Chondrocyte (in vitro differentiated cells): ENCODE measurements at regions not wholly inside any gene's neighbourhood (a gene's known extent, or its start where the extent isn't known, plus 50 kb on each side); places are given as distances from the start of the nearest gene placed in this dataset.

Experiments
- DNase-seq: peaks from one replicate; pipeline ENCODE4 v3.0.0; 2021; ENCODE audit warnings: mixed read lengths, low spot score
- H3K27ac Mint-ChIP-seq: one replicate; pipeline ENCODE4 v1.8.0; 2021; ENCODE audit warnings: mild to moderate bottlenecking, moderate library complexity, mixed read lengths; ENCODE audit not compliant: unreplicated experiment
- H3K27me3 Mint-ChIP-seq: 2 replicates; pipeline ENCODE4 v1.8.0; 2021; ENCODE audit warnings: low read depth, mixed read lengths
- H3K36me3 Mint-ChIP-seq: 2 replicates; pipeline ENCODE4 v1.8.0; 2021; ENCODE audit warnings: low read depth, mixed read lengths
- H3K4me1 Mint-ChIP-seq: 2 replicates; pipeline ENCODE4 v1.8.0; 2021; ENCODE audit warnings: low read depth, mild to moderate bottlenecking, mixed read lengths
- H3K4me3 Mint-ChIP-seq: one replicate; pipeline ENCODE4 v1.8.0; 2021; ENCODE audit warnings: mild to moderate bottlenecking, moderate library complexity, mixed read lengths; ENCODE audit not compliant: unreplicated experiment
- H3K9me3 Mint-ChIP-seq: 2 replicates; pipeline ENCODE4 v1.8.0; 2021; ENCODE audit warnings: low read depth, mixed read lengths
- TF ChIP-seq, protein P1 (sequence below): fragments of 200-600 bp; sonication (generic); IDR thresholded peaks from 2 replicates; pipeline ENCODE4 v1.5.0; 2021; ENCODE audit warnings: antibody characterized with exemption, mild to moderate bottlenecking, moderate library complexity

DNA sequence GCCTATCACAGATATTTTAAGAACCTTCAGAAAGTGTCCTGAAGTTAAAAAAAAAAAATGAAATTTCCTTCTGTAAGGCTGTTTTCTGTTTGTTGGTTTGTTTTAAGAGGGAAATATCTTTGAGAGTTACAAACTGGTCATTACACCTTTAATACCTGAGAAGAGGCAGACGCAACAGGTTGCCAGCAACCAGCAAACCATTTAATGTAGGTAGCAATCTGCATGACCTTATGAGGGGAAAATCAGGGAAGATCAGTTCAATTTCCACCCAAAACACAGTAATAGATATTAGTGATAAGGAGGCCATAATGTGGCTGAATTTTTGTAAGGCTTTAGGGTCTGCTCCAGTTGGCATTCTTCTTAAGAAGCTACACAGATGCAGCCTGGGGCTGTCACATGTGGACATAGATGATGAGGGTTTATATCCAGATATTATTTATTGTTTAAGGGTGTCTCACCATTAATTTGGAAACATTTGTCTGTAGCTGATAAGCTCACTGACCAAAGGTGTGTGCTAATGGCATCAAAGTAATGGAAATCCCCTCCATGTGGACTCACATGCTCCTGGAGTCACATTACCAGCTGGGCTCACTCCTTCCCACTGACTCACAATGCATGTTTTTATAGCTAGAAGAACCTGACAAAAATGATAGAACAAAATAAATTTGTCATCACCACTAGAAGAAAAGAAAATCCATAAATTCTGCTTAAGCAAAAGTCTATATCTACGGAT, 83.5 kb upstream of the DTNA start:
- peaks cover 14% of the 10 kb centered on the region for H3K27me3 Mint-ChIP-seq
- no peak overlapping the region for H3K27ac Mint-ChIP-seq
- no peak for DNase-seq
- TF ChIP-seq, protein P1, sequence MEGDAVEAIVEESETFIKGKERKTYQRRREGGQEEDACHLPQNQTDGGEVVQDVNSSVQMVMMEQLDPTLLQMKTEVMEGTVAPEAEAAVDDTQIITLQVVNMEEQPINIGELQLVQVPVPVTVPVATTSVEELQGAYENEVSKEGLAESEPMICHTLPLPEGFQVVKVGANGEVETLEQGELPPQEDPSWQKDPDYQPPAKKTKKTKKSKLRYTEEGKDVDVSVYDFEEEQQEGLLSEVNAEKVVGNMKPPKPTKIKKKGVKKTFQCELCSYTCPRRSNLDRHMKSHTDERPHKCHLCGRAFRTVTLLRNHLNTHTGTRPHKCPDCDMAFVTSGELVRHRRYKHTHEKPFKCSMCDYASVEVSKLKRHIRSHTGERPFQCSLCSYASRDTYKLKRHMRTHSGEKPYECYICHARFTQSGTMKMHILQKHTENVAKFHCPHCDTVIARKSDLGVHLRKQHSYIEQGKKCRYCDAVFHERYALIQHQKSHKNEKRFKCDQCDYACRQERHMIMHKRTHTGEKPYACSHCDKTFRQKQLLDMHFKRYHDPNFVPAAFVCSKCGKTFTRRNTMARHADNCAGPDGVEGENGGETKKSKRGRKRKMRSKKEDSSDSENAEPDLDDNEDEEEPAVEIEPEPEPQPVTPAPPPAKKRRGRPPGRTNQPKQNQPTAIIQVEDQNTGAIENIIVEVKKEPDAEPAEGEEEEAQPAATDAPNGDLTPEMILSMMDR, result no peak
- H3K4me3 Mint-ChIP-seq, result no peak overlapping the region
- no peaks in the 10 kb centered on the region for H3K36me3 Mint-ChIP-seq
- H3K4me1 Mint-ChIP-seq, result no peaks in the 10 kb centered on the region
- H3K9me3 Mint-ChIP-seq, result no peaks in the 10 kb centered on the region

DNA sequence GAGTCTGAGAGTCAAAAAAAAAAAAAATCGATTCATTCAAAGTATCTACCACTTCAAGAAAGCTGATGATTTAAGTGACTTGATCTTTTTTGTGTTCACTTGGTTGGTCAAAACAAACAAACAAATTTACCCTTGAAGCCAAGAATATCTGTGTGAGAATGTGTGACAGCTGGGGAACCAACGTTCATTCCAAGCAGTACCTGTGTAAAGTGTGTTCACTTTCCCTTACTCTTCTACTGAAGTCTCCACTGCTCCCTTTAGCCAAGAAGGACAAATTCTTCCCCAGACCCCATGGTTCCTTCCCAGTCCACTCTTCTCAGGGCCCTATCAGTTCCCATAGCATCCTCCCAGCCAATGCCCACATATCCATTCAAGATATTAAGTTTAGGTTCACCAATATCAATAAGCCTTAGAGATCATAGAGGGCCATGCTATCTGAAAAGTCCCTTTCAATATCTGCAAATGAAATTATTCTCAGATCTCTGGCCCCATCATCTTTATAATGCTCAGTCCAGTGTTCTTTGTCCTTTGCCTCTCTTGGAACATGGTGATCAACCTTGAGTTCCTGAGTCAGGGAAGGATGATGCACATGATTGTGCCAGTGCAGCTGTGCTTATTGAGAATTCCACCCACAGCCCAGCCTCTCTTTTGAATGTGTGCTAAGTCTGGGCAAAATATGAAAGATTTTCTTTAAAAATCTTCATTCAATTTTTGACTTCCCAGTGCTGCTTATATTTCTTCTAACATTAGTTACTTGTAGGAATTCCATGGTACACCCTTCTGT, 82.8 kb upstream of the DTNA start:
- Mint-ChIP-seq H3K27ac (no peak overlapping the region), H3K4me3 (no peak overlapping the region), H3K9me3 (no peaks in the 10 kb centered on the region), H3K4me1 (no peaks in the 10 kb centered on the region), H3K27me3 (peaks cover 14% of the 10 kb centered on the region), H3K36me3 (no peaks in the 10 kb centered on the region)
- DNase-seq, result no peak
- TF ChIP-seq, protein P1, result no peak

DNA sequence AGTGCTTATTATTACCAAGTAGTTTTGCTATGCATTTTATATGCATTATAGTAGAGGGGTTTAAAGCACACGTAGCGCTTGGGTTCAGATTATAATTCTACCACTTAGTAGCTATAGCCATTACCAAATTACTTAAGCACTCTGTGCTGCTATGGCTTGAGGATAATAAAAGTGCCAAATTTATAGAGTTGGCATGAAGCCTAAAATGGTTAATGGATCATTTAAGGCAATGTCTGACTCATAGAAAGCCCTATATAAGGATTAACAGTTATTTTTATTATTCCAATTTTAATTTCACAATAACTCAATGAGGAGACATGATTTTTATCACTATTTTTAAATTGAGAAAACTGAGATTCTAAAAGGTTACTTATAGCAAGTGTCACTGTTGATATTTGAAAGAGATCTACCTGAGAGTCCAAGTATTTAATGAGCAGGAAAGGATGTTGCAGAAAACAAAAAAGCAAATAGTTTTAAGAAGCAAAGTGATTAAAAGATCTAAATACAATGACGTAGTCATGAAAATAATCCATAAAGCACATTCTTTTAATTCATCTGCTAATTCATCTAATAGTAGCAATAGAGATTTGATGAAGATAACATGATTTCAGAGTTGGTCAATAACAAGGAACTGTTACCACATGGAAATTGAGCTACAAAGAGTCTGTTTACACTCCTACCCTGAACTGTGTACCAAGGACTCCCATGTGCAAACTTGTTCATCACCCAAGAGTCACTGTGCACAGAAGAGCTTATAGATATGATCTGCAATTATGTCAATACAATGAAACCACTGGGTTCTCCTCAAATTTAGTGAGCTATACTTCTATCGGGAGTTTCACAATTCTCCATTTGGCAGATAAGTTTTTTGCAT, 78.8 kb upstream of the DTNA start:
- Mint-ChIP-seq H3K36me3 (no peaks in the 10 kb centered on the region), H3K4me3 (no peak overlapping the region), H3K4me1 (no peaks in the 10 kb centered on the region), H3K27me3 (peaks cover 19% of the 10 kb centered on the region), H3K9me3 (no peaks in the 10 kb centered on the region), H3K27ac (no peak overlapping the region)
- no peak for DNase-seq
- TF ChIP-seq, protein P1, result no peak

DNA sequence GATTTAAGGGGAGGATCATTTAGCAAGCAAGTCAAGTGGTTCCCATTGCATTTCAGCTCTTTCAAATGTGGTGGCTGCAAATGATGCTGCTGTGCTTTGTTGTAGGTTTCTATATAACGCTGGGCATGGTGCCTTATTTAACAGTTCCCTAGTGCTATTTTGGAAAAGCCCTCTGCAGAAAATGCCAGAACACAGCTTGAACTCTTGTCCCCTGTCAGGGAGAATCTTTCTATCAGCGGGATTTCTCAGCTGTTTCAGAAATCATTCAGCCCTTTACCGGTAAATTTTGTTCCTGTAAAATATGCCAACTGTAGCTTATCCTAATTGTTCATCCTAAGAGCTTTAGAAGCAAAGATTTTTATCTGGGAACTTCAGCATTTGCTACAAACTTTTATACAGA, 77.8 kb upstream of the DTNA start:
- Mint-ChIP-seq H3K36me3 (no peaks in the 10 kb centered on the region), H3K27me3 (peaks cover 15% of the 10 kb centered on the region), H3K9me3 (no peaks in the 10 kb centered on the region), H3K27ac (no peak overlapping the region), H3K4me1 (no peaks in the 10 kb centered on the region), H3K4me3 (no peak overlapping the region)
- no peak for DNase-seq
- TF ChIP-seq, protein P1, result no peak

DNA sequence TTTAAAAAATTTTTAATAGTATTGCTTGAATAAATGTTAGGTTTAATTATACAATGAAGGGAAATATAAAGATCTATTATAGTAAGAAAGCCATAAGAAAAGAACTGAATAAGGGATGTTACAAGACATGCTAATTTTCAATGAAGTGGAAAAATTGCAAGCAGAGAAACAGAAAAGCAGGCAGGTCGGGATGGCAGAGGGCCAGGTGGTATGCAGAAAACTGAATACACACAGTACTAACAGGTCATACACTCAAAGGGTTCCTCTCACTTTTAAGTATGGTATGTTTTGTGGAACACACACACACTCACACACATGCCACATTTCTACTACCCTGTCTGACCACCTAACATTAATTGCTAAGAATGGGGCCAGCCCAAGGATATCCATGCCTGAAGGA, 76.7 kb upstream of the DTNA start:
- no peaks in the 10 kb centered on the region for H3K4me1 Mint-ChIP-seq
- H3K9me3 Mint-ChIP-seq, result no peaks in the 10 kb centered on the region
- H3K36me3 Mint-ChIP-seq, result no peaks in the 10 kb centered on the region
- H3K4me3 Mint-ChIP-seq, result no peak overlapping the region
- DNase-seq, result no peak
- TF ChIP-seq, protein P1, result no peak
- H3K27ac Mint-ChIP-seq, result no peak overlapping the region
- H3K27me3 Mint-ChIP-seq, result peaks cover 14% of the 10 kb centered on the region
